Stimulated activated memory B cell treated with anti-CD40 and anti-IgM and Interleukin-4, amounts not matched to agents 10 μg/mL and 1 μg/mL and 100 μg/mL, for 72 hours (primary cell): ENCODE measurements at regions not wholly inside any gene's neighbourhood (a gene's known extent, or its start where the extent isn't known, plus 50 kb on each side); places are given as distances from the start of the nearest gene placed in this dataset.

Experiments
- ATAC-seq: fragments of 150-1000 bp; cut with Tn5 transposase; 2 replicates; pipeline ENCODE4 v1.10.0; 2021
- H3K27ac Mint-ChIP-seq: one replicate; pipeline ENCODE4 v1.8.0; 2022; ENCODE audit warnings: mild to moderate bottlenecking, mixed read lengths
- H3K27me3 Mint-ChIP-seq: one replicate; pipeline ENCODE4 v1.8.0; 2022; ENCODE audit warnings: mixed read lengths
- H3K36me3 Mint-ChIP-seq: one replicate; pipeline ENCODE4 v1.8.0; 2022; ENCODE audit warnings: mixed read lengths
- H3K4me1 Mint-ChIP-seq: one replicate; pipeline ENCODE4 v1.8.0; 2022; ENCODE audit warnings: mixed read lengths
- H3K4me3 Mint-ChIP-seq: one replicate; pipeline ENCODE4 v1.8.0; 2022; ENCODE audit warnings: mild to moderate bottlenecking, moderate library complexity, mixed read lengths
- H3K9me3 Mint-ChIP-seq: one replicate; pipeline ENCODE4 v1.8.0; 2022; ENCODE audit warnings: mixed read lengths

DNA sequence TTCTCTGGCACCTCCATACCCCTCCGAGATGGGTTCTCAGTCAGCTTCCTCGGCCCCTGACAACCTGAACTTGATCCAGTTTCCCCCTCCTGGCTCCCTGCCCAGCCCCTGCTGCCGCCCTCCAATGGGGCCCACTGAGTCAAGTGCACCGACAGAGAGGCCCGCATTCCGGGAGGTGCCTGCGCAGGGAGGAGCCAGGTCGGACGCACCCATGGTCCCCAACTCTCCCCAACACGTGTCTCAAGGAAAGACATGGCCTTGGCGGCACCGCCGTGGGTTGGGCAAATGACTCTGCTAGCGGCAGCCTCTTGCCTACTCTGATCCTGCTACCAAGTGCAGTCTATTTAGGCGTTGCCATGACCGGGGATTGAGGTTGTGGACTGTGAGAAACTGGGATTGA, 275.3 kb downstream of the SNX13 start:
- no peak overlapping the region for H3K27ac Mint-ChIP-seq
- no peaks in the 10 kb centered on the region for H3K4me1 Mint-ChIP-seq
- peaks cover 8% of the 10 kb centered on the region for H3K27me3 Mint-ChIP-seq
- H3K4me3 Mint-ChIP-seq = no peak overlapping the region
- ATAC-seq = peak; percentile 34
- no peaks in the 10 kb centered on the region for H3K36me3 Mint-ChIP-seq
- H3K9me3 Mint-ChIP-seq = no peaks in the 10 kb centered on the region

DNA sequence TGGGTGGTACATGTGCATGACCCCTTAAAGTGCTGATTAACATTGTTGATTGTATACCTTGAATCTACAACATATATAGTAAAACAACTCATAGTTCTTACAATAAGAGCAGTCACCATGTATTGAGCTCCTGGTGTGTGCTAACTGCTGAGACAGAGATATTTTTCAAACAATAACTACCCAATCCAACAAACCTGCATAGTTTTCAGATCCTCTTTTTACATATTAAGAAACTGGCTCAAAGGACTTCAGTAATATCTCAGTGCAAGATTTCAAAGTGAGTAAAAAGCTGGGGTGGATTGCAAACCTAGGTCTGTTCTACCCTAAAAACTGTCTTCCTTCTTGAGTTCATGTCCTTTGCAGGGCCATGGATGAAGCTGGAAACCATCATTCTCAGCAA, 272.2 kb downstream of the SNX13 start:
- no peaks in the 10 kb centered on the region for H3K36me3 Mint-ChIP-seq
- peaks cover 8% of the 10 kb centered on the region for H3K27me3 Mint-ChIP-seq
- no peaks in the 10 kb centered on the region for H3K9me3 Mint-ChIP-seq
- no peak for ATAC-seq
- H3K27ac Mint-ChIP-seq = no peak overlapping the region
- H3K4me3 Mint-ChIP-seq = no peak overlapping the region
- no peaks in the 10 kb centered on the region for H3K4me1 Mint-ChIP-seq

DNA sequence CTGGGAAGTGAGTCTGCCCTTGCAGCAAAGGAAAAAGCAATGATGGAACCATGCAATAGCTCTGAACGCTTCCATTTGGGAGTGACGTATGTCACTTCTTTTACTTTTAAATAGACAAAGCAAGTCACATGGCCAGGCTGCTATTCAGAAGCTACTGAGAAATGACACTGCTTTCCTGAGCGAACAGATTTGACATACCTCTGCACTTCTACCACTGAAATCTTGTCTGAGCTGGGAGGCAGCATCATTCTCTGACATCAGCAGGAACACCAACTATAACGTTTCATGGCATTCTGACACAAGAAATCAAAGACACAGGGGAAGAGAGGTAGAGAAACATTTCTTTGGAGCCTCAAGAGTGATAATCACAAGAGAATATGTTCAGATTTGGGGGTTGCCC, 271.1 kb downstream of the SNX13 start:
- no peaks in the 10 kb centered on the region for H3K27me3 Mint-ChIP-seq
- H3K9me3 Mint-ChIP-seq = no peaks in the 10 kb centered on the region
- H3K4me3 Mint-ChIP-seq = no peak overlapping the region
- no peaks in the 10 kb centered on the region for H3K36me3 Mint-ChIP-seq
- no peaks in the 10 kb centered on the region for H3K4me1 Mint-ChIP-seq
- ATAC-seq = no peak
- no peak overlapping the region for H3K27ac Mint-ChIP-seq

DNA sequence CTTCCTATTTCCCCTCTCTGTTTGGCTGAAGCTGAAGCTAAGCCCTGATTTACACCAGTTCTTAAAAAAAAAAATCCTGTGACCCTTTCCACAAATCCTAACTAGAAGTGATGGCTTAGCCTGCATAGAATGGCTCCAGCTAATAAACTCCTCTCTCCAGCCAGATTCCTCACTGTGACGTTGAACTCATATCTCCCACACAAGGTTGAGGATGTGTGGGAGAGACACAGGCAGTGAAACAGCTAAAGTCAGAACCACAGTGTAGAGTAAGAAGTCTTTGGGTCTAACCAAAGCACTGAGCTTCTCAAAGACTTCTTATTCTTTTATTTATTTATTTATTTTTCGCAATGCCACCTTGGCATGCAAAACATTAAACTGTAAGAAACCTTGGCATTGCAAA, 268.3 kb downstream of the SNX13 start:
- no peak overlapping the region for H3K27ac Mint-ChIP-seq
- H3K4me1 Mint-ChIP-seq = no peaks in the 10 kb centered on the region
- no peak for ATAC-seq
- no peak overlapping the region for H3K4me3 Mint-ChIP-seq
- H3K27me3 Mint-ChIP-seq = no peaks in the 10 kb centered on the region
- no peaks in the 10 kb centered on the region for H3K9me3 Mint-ChIP-seq
- no peaks in the 10 kb centered on the region for H3K36me3 Mint-ChIP-seq

DNA sequence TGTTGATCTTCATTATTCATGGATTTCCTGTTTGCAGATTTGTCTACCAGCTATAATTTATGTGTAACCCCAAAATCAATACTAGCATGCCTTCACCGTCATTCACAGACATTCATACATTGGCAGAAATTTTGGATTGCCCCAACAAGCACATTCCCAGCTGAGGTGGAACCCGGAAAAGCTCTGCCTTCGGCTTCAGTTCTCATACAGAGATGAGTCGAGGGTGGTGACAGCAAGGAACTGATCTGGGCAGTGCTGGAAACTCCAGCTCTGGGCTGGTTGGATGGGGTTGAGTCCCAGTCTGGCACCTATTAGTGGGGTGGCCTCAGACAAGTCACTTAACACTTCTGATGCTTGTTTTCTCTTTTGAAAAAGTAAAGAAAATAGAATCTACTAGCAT, 267.5 kb downstream of the SNX13 start:
- H3K27me3 Mint-ChIP-seq = no peaks in the 10 kb centered on the region
- H3K4me3 Mint-ChIP-seq = no peak overlapping the region
- no peak overlapping the region for H3K27ac Mint-ChIP-seq
- no peaks in the 10 kb centered on the region for H3K4me1 Mint-ChIP-seq
- ATAC-seq = no peak
- H3K36me3 Mint-ChIP-seq = no peaks in the 10 kb centered on the region
- no peaks in the 10 kb centered on the region for H3K9me3 Mint-ChIP-seq

DNA sequence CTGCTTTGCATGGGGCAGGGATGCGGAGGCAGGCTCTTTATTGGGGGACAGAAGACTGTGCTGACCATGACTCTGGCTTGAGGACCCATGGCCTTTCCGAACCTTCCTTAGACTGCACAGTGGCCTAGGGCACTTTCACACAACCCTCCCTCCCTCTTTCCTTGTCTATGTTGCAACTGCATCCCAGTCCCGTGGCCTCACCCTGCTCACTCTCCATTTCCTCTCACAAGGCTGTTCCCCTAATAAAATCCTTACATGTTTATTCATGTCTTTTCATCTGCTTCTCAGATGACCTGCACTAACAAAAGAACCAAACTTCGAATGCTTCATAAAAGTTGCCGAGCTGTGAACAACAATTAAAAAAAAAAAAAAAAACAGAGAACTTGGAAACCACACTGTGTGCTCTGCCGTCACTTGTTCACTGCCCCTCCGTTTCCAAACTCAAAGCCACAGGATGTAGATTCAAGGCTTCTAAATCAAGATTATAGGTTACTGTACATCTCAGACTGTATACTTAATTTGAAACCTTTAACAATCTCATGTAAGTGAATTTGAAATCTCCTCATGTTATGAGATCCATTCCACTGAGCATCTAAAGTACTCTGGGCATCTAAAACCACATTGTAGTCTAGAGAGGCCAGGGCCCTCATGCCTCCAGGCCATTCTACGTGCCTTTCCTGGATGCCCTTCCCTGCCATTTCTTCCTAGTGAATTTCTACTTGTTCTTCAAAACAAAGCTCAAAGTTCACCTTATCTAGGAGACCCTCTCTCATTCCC, 265.9 kb downstream of the SNX13 start:
- no peaks in the 10 kb centered on the region for H3K9me3 Mint-ChIP-seq
- H3K4me1 Mint-ChIP-seq = no peaks in the 10 kb centered on the region
- H3K27ac Mint-ChIP-seq = no peak overlapping the region
- no peak for ATAC-seq
- H3K36me3 Mint-ChIP-seq = no peaks in the 10 kb centered on the region
- H3K4me3 Mint-ChIP-seq = no peak overlapping the region
- H3K27me3 Mint-ChIP-seq = no peaks in the 10 kb centered on the region

DNA sequence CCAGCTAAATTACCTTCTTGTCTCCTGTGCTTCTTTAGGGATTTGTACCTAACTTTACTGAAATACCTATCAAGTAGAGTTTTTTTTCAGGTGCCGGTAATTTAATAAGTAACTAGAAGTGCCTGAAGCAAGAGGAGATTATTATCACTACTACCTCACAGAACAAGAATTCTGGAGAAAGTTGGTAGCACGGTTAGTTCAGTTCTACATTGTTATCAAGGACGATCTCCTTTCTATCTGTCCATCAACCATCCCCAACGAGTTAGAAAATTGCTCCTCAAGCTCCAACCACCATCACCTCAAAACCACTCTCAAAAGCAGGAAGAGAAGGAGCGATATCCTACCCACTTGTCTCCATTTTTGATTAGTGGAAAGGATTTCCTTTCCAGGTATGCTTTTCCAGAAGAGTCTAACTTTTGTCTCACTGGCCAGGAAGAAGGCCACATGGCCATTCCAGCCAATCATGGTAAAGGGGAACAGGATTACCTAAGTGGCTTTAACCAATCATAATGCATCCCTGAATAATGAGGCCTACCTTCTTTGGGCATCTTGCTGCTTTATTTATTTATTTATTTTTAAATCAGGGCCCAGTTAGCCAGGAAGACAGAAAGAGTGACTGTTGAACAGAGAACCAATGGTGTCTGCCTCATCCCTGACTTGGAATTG, 265.2 kb downstream of the SNX13 start:
- Mint-ChIP-seq H3K36me3 (no peaks in the 10 kb centered on the region), H3K27me3 (no peaks in the 10 kb centered on the region), H3K27ac (no peak overlapping the region), H3K4me1 (no peaks in the 10 kb centered on the region), H3K4me3 (no peak overlapping the region), H3K9me3 (no peaks in the 10 kb centered on the region)
- ATAC-seq = no peak

DNA sequence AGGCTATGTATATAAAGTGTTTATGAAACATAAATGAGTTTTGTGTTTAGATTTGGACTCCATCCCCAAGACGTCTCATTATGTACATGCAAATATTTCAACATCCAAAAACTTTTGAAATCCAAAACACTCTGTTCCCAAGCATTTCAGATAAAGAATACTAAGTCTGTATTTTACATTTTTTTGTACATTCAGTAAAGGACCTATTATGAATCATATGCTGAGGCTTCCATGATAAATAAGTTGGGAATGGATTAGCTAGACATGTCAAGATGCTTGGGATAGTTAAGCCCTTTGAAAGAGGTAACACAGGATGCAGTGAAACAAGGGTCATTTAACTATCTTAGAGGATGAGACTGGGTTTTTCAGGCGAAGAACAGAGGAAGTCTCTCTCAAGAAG, 262.9 kb downstream of the SNX13 start:
- no peak for ATAC-seq
- Mint-ChIP-seq H3K27me3 (no peaks in the 10 kb centered on the region), H3K27ac (no peak overlapping the region), H3K9me3 (no peaks in the 10 kb centered on the region), H3K36me3 (no peaks in the 10 kb centered on the region), H3K4me1 (no peaks in the 10 kb centered on the region), H3K4me3 (no peak overlapping the region)

DNA sequence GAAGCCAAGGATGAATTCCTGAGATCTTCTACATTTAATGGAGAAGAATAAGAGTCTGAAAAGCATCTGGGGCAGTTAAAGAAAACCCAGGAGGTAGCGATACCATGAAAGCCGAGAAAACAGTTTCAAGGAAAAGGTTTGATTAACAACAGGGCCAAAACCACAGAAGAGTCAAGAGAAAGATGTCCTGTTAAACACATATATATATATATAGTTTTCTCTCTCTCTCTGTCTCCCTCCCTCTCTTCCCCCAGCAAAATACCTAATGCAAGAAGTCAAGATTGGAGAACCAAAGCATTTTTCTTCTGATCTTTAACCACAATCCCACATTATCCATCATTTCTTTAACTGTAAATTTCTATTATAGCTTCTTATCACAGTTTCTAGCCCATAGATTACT, 261.4 kb downstream of the SNX13 start:
- Mint-ChIP-seq H3K9me3 (no peaks in the 10 kb centered on the region), H3K4me1 (no peaks in the 10 kb centered on the region), H3K36me3 (no peaks in the 10 kb centered on the region), H3K4me3 (no peak overlapping the region), H3K27me3 (no peaks in the 10 kb centered on the region), H3K27ac (no peak overlapping the region)
- no peak for ATAC-seq

DNA sequence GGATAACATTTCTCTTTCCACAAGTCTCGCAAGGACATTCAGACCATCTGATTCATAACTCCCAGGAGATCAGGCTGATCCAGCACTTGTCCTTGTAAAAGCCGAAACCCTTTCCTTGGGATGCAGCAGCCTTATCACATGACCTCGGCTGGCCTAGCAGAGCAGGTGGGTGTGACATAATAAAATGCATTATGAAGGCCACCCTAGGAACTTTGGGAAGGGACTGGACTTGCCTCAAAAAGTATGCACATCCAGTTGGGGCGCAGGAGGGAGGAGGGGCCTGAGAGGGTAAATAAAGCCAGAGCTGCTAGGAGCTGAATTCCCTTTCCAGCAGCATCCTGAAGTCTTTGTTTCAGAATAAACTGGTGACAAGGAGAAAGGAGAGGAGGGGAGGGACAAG, 260.8 kb downstream of the SNX13 start:
- H3K4me3 Mint-ChIP-seq = no peak overlapping the region
- H3K27me3 Mint-ChIP-seq = no peaks in the 10 kb centered on the region
- H3K36me3 Mint-ChIP-seq = no peaks in the 10 kb centered on the region
- H3K9me3 Mint-ChIP-seq = no peaks in the 10 kb centered on the region
- no peak overlapping the region for H3K27ac Mint-ChIP-seq
- ATAC-seq = no peak
- H3K4me1 Mint-ChIP-seq = no peaks in the 10 kb centered on the region

DNA sequence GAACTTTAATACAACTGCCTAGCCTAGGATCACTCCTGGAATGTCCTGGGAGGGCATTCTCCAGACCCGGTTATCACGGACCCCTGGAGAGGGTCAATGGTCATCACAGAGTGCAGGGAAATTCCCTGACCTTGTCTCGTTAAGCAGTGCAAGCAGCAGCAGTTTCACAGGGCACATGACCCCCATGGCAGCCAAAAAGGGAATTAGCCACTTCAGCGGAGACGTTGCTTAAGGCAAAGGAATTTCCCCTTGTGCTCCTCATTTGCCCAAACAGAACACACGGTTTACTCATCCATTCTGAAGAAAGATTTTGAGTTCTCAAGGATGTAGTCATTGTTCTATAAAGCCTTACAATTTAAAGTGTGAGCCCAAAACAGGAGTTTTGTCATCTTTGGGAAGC, 260.3 kb downstream of the SNX13 start:
- H3K4me1 Mint-ChIP-seq = no peaks in the 10 kb centered on the region
- no peak for ATAC-seq
- no peaks in the 10 kb centered on the region for H3K36me3 Mint-ChIP-seq
- H3K9me3 Mint-ChIP-seq = no peaks in the 10 kb centered on the region
- H3K4me3 Mint-ChIP-seq = no peak overlapping the region
- H3K27me3 Mint-ChIP-seq = no peaks in the 10 kb centered on the region
- H3K27ac Mint-ChIP-seq = no peak overlapping the region

DNA sequence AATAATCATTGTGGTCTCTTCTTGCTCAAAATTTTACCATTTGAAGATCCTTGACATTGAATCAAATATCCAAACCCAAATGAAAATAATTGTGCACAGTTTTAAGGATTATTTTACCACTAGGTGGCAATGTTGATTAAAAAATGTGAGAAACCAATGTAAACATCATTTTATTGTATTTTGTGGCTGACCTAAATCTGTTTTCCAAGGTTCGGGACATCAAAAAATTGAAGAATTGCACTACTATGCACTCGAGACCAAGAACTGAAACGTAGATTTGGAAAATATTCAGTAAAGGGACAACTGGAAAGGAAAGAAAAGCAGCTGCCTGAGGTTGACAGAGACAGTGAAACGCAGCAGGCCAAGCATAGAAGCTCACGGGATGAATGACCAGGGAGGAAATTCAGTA, 259.3 kb downstream of the SNX13 start:
- no peaks in the 10 kb centered on the region for H3K27me3 Mint-ChIP-seq
- H3K36me3 Mint-ChIP-seq = no peaks in the 10 kb centered on the region
- H3K4me3 Mint-ChIP-seq = no peak overlapping the region
- H3K27ac Mint-ChIP-seq = no peak overlapping the region
- no peaks in the 10 kb centered on the region for H3K9me3 Mint-ChIP-seq
- no peak for ATAC-seq
- no peaks in the 10 kb centered on the region for H3K4me1 Mint-ChIP-seq

DNA sequence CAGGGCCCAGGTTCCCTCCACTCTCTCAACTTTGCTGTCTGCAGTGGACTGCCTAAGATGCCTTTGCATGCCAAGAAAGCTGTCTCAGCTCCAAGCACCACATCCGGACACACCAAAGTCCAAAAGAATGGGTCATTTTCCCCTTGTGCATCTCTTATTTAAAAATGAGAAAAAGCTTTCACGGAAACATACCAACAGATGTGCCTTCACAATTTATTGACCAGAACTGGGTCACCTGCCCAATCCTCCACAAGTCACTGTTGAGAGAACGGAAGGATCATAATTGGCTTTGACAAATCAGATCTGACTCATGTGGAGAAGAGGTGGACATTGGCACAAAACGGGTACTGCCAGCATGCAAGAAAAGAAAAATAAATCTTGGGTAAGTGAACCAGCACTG, 258.3 kb downstream of the SNX13 start:
- H3K27me3 Mint-ChIP-seq = no peaks in the 10 kb centered on the region
- H3K27ac Mint-ChIP-seq = no peak overlapping the region
- no peak for ATAC-seq
- no peaks in the 10 kb centered on the region for H3K9me3 Mint-ChIP-seq
- H3K4me3 Mint-ChIP-seq = no peak overlapping the region
- no peaks in the 10 kb centered on the region for H3K36me3 Mint-ChIP-seq
- H3K4me1 Mint-ChIP-seq = no peaks in the 10 kb centered on the region

DNA sequence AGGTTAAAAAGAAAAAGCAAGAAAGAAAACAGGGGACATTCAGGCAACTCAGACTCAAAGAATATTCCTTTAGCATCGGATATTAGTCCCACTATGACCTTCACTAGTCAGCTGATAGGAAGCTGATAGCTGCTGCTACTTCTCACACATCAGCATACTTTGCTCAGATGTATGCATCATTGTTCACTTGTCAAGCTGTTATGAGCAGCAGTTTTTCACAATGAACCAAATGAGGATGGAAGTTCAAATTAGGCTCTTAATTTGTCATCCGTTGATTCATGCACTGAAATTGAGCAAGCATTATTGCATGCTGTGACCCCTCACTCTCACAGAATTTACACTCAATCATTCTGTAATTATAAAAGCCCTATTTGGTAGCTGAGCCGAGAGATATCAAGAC, 257.7 kb downstream of the SNX13 start:
- H3K4me3 Mint-ChIP-seq = no peak overlapping the region
- no peak overlapping the region for H3K27ac Mint-ChIP-seq
- H3K9me3 Mint-ChIP-seq = no peaks in the 10 kb centered on the region
- no peaks in the 10 kb centered on the region for H3K36me3 Mint-ChIP-seq
- ATAC-seq = no peak
- H3K27me3 Mint-ChIP-seq = no peaks in the 10 kb centered on the region
- no peaks in the 10 kb centered on the region for H3K4me1 Mint-ChIP-seq

DNA sequence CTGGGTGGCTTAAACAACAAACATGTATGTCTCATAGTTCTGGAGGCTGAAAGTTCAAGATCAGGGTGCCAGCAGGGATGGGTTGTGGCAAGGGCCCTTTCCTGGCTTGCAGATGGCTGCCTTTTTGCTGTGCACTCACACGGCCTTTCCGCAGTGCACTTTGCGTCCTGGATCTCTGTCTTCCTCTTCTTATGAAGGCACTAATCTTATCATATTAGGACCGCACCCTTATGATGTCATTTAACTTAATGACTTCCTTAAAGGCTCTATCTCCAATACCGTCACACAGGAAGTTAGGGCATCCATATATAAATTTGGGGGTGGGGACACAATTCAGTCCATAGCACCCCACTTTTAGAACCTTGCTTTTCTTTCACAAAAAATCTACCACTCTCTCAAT, 255.2 kb downstream of the SNX13 start:
- H3K36me3 Mint-ChIP-seq = no peaks in the 10 kb centered on the region
- H3K4me1 Mint-ChIP-seq = peaks cover 2% of the 10 kb centered on the region

DNA sequence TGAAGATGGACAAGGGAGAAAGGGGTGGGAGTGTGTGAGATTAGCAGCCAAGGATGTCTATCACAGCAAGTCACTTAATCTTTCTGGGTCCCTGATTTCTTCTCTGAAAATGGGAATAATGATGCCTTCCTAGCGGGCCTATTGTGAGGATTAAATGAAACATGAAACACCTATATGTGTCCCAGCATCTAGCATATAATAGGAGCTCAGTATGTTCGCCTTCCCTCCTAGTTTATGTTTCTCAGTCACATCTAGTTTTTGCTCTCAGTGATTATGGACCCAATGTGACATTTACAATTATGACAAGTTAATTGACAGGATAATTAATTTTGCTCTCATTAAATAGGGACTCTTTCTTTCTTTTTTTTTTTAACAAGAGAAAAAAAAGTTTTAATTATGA, 252.9 kb downstream of the SNX13 start:
- no peak for ATAC-seq
- Mint-ChIP-seq H3K4me3 (no peak overlapping the region), H3K36me3 (no peaks in the 10 kb centered on the region), H3K4me1 (peaks cover 6% of the 10 kb centered on the region), H3K27me3 (no peaks in the 10 kb centered on the region), H3K27ac (no peak overlapping the region), H3K9me3 (no peaks in the 10 kb centered on the region)

More for the DNA sequence above, 255.2 kb downstream of the SNX13 start:
- Mint-ChIP-seq H3K4me3 (no peak overlapping the region), H3K9me3 (no peaks in the 10 kb centered on the region), H3K27ac (no peak overlapping the region), H3K27me3 (no peaks in the 10 kb centered on the region)
- no peak for ATAC-seq
